ENCODE measurements at regions not wholly inside any gene's neighbourhood (a gene's known extent, or its start where the extent isn't known, plus 50 kb on each side); places are given as distances from the start of the nearest gene placed in this dataset.
A peak's percentile ranks its signal among the peaks of the same experiment; 100 is the strongest.
"Not testable (repeated sequence)": the region's sequence is repeated elsewhere in the genome, so short reads cannot be mapped to it uniquely, and the experiment has no call there.

GRCh38 chr13:93007928-93008327 is 218.7 kb upstream of the GPC6 start:
- no peak for FAIRE-seq
- DNase-seq (ENCODE audit: low spot score) = no peak

DNA sequence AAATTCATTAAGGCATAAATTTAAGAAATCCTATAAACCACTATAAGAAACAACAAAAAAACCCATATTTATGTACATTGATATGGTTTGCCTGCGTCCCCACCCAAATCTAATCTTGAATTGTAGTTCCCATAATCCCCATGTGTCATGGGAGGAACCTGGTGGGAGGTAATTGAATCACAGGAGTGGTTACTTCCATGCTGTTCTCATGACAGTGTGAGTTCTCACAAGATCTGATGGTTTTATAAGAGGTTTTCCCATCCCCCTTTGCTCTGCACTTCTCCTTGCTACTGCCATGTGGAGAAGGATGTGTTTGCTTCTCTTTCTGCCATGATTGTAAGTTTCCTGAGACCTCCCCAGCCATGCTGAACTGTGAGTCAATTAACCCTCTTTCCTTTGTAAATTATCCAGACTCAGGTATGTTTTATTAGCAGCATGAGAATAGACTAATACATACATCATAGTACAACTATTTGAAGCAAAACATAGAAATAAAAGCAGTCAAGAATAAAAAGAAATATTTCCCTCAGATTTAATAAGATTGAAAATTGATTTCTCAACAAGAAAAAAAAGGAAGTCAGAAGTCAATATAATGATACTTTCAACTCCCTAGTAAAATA is 209.0 kb upstream of the GPC6 start:
- DNase-seq (ENCODE audit: low spot score) = no peak
- no peak for FAIRE-seq

DNA sequence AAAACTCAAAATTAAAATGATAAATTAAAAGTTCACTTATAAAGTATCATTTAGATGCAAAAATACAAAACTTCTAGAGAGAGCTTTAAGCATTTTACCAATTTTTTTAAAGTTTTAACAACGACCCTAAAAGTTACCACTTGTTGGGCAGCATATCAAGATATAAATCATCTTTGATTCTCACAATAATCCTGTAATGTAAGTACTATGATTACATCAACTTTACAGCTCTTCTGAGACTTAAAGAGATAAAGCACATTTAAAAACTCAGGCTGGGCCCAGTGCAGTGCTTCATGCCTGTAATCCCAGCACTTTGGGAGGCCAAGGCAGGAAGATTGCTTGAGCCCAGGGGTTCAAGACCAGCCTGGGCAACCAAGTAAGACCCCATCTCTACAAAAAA is 202.7 kb upstream of the GPC6 start:
- DNase-seq (ENCODE audit: low spot score) = no peak
- no peak for FAIRE-seq

- DNase-seq (ENCODE audit: low spot score) (no peak), FAIRE-seq (no peak)
Measured at GRCh38 chr13:93025984-93026383, 200.6 kb upstream of the GPC6 start.

DNA sequence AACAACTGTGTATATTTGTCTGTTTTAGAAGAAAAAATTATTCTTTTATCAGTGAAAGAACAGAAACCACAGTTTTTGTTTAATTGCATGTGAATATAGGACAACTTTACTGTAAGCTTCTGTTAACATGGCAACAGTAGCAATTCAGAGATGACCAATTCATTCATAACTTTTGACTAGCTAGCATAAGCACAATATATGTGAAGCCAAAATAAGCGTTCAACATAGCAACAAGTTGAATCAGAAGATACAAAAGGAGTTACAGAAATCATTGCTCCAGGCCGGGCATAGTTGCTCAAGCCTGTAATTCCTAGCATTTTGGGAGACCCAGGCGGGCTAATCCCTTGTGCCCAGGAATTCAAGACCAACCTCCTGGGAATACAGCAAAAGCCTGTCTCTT is 197.1 kb upstream of the GPC6 start:
- no peak for FAIRE-seq
- DNase-seq (ENCODE audit: low spot score) = no peak

DNA sequence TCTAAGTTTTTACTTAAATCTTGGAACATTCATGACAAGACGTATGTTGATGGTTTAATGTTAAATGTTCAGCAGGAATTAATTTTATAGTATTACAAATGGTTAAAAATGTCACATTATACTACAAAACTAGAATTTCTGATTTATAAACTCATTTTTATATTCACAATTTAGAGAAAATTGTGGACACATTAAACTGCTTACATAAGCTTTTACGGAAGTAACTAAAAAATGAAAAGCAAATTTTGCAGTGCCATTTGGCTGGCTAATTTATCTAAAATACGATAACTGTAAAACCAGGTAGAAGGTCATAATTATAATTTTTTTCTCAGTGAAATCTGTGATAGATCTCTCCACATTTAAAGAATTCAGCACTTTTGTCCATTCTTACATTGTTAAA is 190.2 kb upstream of the GPC6 start:
- no peak for DNase-seq (ENCODE audit: low spot score)
- no peak for FAIRE-seq

DNA sequence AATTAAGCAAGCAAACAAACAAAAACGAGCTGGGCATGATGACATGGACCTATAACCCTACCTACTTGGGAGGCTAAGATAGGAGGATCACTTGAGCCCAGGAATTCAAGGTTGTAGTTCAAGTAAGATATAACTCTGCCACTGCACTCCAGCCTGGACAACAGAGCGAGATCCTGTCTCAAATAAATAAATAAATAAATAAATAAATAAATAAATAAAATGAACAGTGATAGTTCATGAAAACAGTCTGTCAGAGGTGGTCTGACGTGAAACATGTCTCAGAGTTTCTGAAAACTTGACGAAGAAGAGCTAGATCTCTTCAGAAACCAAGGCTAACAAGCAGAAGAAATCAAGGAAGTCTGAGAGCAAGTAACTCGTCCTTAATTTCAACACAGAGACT is 188.8 kb upstream of the GPC6 start:
- DNase-seq (ENCODE audit: low spot score) = no peak
- FAIRE-seq = no peak

- DNase-seq (ENCODE audit: low spot score) (no peak), FAIRE-seq (no peak)
Measured at GRCh38 chr13:93038187-93038586, 188.4 kb upstream of the GPC6 start.

GRCh38 chr13:93039131-93039530 is 187.5 kb upstream of the GPC6 start:
- DNase-seq (ENCODE audit: low spot score) (no peak), FAIRE-seq (no peak)

DNA sequence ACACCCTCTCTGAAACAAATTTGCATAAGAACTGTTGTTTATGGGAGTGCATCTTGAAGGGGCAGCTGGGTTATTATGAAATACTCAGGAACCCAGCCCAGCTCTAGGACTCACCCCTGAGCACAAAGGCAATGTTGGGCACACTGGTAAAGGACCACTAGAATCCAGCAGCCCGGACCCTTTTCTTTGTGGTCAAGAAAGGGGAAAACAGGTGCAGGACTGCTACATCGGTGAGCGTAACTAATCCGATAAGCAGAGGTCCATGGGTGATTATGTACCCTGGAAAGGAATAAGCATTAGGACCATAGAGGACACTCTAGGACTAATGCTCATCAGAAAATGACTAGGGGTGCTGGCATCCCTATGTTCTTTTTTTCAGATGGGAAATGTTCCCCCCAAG is 185.0 kb upstream of the GPC6 start:
- not testable (repeated sequence) for DNase-seq (ENCODE audit: low spot score); FAIRE-seq

GRCh38 chr13:93045836-93046235 is 180.8 kb upstream of the GPC6 start:
- FAIRE-seq = no peak
- no peak for DNase-seq (ENCODE audit: low spot score)

- no peak for FAIRE-seq
Measured at GRCh38 chr13:93055233-93055632, 171.4 kb upstream of the GPC6 start.

DNA sequence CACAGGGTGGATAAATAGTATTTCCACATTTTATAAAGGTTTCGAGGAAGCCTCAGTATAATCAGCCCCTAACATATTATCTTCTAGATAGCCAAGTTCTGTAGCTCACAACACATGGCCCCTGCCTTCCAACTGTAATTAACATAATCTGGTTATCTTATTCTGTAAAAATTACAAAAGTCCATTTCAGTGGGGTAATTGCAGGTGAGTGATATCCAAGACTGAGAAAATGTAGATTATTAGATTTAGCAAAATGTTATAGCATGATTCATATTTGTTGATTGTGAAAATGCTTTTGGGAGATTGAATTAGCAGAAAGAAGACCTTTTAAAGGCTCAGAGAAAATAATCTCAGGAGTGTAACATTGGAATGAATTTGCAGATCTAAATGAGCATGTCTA is 168.3 kb upstream of the GPC6 start:
- DNase-seq (ENCODE audit: low spot score) = no peak
- FAIRE-seq = no peak

More at GRCh38 chr13:93055233-93055632, 171.4 kb upstream of the GPC6 start:
- no peak for DNase-seq (ENCODE audit: low spot score)

DNA sequence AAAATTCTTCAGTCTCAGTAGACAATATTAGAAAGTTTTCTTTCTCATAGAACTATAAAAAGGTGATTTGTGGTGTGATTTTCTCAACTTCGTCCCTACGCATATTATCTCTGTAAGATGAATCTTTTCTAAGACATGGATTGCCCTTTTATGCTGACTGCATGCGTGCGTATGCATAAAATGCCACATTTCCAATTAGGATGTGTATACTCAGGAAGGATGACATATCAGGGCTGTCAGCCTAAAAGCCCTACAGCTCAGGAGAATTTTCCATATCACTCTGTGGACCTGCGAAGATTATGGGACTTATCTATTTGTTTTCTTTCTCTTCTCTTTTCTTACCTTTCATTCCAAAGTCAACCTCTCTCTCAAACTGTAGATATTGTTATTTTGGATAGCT is 166.5 kb upstream of the GPC6 start:
- DNase-seq (ENCODE audit: low spot score) (no peak), FAIRE-seq (no peak)

DNA sequence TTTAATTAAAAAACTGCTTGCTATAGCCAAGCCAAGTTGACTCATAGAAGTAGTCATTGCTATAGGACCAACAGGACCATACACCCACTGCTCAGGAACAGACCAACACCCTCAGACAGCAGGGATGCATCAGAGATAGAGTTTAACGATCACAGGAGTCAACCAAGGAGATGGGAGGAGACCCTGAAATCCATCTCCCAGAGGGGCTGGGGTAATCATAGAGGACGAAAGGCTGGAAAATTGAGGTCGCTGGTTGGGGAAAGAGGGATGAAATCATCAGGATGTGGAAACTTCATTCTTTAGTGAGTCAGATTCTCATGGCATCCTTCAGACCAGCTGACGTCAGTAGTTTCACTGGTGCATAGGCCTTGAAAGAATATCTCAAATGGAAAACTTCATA is 160.4 kb upstream of the GPC6 start:
- no peak for FAIRE-seq
- peak; percentile 18 for DNase-seq (ENCODE audit: low spot score)

DNA sequence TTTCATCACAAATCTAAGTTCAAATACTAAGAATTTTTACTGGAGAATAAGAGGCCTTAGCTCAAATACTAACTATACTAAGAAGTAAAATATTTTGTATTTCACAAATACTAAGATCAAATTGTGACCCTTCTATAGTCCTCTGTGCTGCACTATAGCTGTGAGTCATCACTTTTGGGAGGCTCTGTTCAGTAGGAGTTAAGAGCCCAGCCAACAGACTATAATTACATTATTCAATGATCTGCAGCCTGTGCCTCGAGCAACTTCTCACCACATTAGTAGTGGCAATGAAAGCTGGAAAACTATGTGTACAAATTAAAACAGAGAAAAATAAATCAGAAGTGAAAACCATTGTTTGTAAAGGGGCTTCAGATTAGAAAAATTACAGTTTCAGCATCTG is 147.3 kb upstream of the GPC6 start:
- peak; percentile 33 for FAIRE-seq
- DNase-seq (ENCODE audit: low spot score) = no peak

- no peak for FAIRE-seq
- no peak for DNase-seq (ENCODE audit: low spot score)
Measured at GRCh38 chr13:93080166-93080565, 146.4 kb upstream of the GPC6 start.

DNA sequence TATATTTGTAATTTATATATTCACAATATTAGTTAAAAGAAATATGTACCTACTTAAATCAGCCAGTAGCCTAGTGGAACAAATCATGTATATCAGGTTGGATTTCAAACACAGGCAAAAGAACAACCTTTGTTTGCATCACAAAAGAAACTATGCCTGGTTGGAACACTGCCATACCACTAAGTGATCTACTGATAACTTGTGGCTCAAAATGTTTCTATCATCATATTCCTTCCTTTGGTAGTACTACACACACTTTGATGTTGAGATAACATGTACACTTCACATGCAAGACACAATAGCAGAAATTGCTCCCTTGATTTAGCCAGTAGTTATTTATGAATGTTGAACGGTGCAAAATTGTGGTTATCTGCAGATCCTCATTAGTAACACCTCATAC is 146.0 kb upstream of the GPC6 start:
- DNase-seq (ENCODE audit: low spot score) = peak; percentile 13
- FAIRE-seq = peak; percentile 51

- no peak for DNase-seq (ENCODE audit: low spot score)
- no peak for FAIRE-seq
Measured at GRCh38 chr13:93086329-93086728, 140.3 kb upstream of the GPC6 start.

DNA sequence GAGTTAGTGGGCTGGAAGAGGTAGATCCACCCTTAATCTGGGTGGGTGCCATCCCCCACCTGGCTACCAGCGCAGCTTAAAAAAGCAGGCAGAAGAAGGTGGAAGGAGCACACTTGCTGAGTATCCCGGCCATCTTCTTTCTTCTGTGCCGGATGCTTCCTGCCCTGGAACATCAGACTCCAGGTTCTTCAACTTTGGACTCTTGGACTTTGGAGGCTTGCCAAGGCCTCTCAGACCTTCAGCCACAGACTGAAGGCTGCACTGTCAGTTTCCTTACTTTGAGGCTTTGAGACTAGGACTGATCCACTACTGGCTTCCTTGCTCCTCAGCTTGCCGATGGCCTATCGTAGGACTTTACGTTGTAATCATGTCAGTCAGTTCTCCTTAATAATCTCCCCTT is 127.6 kb upstream of the GPC6 start:
- no peak for FAIRE-seq
- DNase-seq (ENCODE audit: low spot score) = no peak

GRCh38 chr13:93101226-93101734 is 125.3 kb upstream of the GPC6 start:
- DNase-seq (ENCODE audit: low spot score) (no peak), FAIRE-seq (no peak)

DNA sequence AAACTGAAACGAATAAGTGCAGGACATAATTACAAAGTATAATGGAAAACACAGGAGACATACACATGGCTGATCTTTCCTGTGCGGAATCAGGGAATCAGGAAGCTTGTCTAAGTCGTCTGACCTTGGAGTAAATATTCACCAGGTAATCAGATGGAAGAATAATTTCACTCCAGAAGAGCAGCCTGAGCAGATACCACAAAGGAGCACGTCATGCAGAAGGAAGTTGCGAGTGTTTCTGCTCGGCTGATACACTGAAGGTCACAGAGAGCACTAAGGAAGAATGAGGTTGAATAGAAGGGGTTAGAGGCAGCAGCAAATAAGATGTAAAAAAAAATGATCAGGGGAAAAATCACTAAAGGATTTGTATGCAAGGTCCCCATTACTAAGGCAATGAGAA is 122.3 kb upstream of the GPC6 start:
- no peak for DNase-seq (ENCODE audit: low spot score)
- FAIRE-seq = no peak

GRCh38 chr13:93108111-93108601 is 118.5 kb upstream of the GPC6 start:
- FAIRE-seq = peak; percentile 28
- no peak for DNase-seq (ENCODE audit: low spot score)

- DNase-seq (ENCODE audit: low spot score) (no peak), FAIRE-seq (no peak)
Measured at GRCh38 chr13:93116809-93117208, 109.8 kb upstream of the GPC6 start.
